ENCODE measurements at regions not wholly inside any gene's neighbourhood (a gene's known extent, or its start where the extent isn't known, plus 50 kb on each side); places are given as distances from the start of the nearest gene placed in this dataset.

DNA sequence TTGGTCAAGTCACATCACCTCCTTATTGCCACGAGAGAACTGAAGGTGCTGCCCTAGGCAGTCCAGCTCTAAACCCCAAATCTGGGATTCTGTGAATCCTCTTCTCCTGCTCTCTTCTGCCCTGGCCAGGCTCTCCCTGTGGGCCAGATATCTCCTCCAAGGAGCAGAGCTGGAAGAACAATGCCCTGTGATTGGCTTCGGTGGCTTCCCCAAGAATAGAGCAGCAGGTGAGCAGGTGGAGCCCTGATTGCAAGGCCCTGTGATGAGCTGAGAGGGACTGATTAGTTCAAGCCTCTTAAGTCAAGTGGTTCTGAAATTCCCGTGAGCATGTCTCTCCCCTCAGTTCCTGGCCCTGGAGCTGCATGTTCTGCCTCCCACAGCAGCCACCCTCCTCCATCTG lies 175.3 kb upstream of the BRINP1 start:
- TF ChIP-seq, protein P1, sequence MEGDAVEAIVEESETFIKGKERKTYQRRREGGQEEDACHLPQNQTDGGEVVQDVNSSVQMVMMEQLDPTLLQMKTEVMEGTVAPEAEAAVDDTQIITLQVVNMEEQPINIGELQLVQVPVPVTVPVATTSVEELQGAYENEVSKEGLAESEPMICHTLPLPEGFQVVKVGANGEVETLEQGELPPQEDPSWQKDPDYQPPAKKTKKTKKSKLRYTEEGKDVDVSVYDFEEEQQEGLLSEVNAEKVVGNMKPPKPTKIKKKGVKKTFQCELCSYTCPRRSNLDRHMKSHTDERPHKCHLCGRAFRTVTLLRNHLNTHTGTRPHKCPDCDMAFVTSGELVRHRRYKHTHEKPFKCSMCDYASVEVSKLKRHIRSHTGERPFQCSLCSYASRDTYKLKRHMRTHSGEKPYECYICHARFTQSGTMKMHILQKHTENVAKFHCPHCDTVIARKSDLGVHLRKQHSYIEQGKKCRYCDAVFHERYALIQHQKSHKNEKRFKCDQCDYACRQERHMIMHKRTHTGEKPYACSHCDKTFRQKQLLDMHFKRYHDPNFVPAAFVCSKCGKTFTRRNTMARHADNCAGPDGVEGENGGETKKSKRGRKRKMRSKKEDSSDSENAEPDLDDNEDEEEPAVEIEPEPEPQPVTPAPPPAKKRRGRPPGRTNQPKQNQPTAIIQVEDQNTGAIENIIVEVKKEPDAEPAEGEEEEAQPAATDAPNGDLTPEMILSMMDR (IDR thresholded peaks at IDR 0.05), result no peak
- ATAC-seq, result no peak

DNA sequence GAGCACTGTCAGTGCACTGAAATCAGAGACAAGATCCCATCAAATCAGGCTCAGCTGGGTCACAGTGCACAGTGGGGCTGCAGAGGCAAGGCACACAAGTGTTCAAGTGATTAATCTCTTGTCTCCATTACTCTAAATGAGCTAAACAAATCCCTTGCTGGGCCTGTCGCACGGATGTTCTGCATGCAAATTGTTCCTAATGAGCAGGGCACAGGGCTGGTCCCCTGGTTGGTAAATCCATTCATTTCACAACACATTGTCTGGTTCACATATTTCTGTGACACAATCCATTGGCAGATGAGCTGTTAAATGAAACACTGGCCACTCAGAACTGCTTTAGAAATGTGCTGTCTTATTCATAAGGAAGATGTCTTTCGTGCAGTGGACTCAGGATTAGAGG lies 167.9 kb upstream of the BRINP1 start:
- H3K36me3 ChIP-seq, result no peaks in the 10 kb centered on the region
- intact Hi-C loops (cut with DNase I), result no loop called here
- no peaks in the 10 kb centered on the region for H3K4me1 ChIP-seq
- DNase-seq, result no peak
- ATAC-seq, result no peak
- H3K4me3 ChIP-seq, result no peak overlapping the region
- no peaks in the 10 kb centered on the region for H3K9me3 ChIP-seq
- H3K27me3 ChIP-seq, result no peaks in the 10 kb centered on the region
- H3K27ac ChIP-seq, result no peak overlapping the region
- TF ChIP-seq, protein P1 (IDR thresholded peaks at IDR 0.05), result no peak

More for the DNA sequence above, 175.3 kb upstream of the BRINP1 start:
- Histone ChIP-seq H3K27ac (no peak overlapping the region), H3K4me3 (no peak overlapping the region), H3K4me1 (no peaks in the 10 kb centered on the region), H3K36me3 (no peaks in the 10 kb centered on the region), H3K9me3 (no peaks in the 10 kb centered on the region), H3K27me3 (no peaks in the 10 kb centered on the region)
- intact Hi-C loops (cut with DNase I), result no loop called here
- no peak for DNase-seq

DNA sequence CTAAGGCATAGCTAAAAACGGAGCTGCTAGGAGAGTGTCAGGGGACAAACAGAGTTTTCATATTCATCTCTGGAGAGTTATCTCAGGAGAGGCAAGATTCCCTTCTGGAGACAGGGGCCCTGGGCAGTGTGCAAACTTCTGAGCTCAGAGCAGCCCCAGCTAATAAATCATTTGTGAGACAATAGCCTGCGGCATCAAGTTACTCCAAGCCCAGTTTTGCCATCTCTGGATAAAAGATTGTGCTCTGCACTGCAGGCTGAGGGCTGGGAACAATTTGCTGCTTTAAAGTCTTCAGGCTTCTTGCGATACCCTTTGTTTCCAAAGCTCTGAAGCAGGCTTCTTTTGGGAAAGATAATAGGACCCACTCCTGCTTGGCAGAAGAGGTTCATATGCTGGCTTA lies 164.3 kb upstream of the BRINP1 start:
- Histone ChIP-seq H3K36me3 (no peaks in the 10 kb centered on the region), H3K4me1 (no peaks in the 10 kb centered on the region), H3K9me3 (no peaks in the 10 kb centered on the region), H3K4me3 (no peak overlapping the region), H3K27me3 (no peaks in the 10 kb centered on the region), H3K27ac (no peak overlapping the region)
- DNase-seq (no peak), ATAC-seq (no peak)
- intact Hi-C loops (cut with DNase I), result no loop called here
- TF ChIP-seq, protein P1 (IDR thresholded peaks at IDR 0.05), result no peak

DNA sequence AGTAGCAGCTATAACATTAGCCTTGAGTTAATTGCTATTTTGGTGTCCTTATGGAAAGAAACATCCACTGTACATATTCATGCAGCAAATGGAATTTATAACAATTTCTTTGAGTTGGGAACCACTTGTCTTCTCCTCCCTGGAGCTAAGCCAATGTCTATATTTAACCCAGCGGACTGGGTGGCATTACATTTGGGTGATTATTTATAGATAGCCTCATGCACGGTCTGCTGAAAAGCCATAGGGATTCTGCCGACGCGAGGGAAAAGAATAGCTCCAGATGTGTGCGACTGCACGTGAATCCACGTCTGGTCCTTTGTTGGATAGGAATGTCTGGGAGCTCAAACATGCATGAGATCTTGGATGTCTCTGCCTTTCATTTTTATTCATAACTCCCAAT lies 157.5 kb upstream of the BRINP1 start:
- Histone ChIP-seq H3K36me3 (no peaks in the 10 kb centered on the region), H3K9me3 (no peaks in the 10 kb centered on the region), H3K4me1 (no peaks in the 10 kb centered on the region), H3K4me3 (no peak overlapping the region), H3K27ac (no peak overlapping the region), H3K27me3 (no peaks in the 10 kb centered on the region)
- DNase-seq (no peak), ATAC-seq (no peak)
- TF ChIP-seq, protein P1 (IDR thresholded peaks at IDR 0.05), result no peak
- intact Hi-C loops (cut with DNase I), result no loop called here

DNA sequence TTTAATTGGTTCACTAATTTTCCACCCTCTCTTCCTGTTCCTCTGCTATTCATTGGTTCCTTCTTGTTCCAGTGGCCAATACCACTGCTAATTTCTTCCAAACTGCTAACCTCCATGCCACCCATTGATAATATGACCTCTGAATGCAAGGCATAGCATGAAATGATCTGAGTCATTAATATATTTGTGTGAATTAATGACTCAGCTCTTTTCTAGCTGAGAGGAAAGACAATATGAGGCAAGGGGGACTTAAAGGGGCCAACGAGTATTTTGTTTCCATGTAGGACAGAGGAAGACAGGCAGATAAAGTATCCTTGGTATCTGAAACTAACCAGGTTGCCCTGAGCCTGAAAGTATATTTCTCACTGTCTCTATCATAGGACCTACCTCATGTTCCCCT lies 154.3 kb upstream of the BRINP1 start:
- no peaks in the 10 kb centered on the region for H3K36me3 ChIP-seq
- no peaks in the 10 kb centered on the region for H3K9me3 ChIP-seq
- no peak overlapping the region for H3K4me3 ChIP-seq
- no peaks in the 10 kb centered on the region for H3K27me3 ChIP-seq
- intact Hi-C loops (cut with DNase I), result no loop called here
- H3K27ac ChIP-seq, result no peak overlapping the region
- ATAC-seq (no peak), DNase-seq (no peak)
- no peaks in the 10 kb centered on the region for H3K4me1 ChIP-seq
- TF ChIP-seq, protein P1 (IDR thresholded peaks at IDR 0.05), result no peak

DNA sequence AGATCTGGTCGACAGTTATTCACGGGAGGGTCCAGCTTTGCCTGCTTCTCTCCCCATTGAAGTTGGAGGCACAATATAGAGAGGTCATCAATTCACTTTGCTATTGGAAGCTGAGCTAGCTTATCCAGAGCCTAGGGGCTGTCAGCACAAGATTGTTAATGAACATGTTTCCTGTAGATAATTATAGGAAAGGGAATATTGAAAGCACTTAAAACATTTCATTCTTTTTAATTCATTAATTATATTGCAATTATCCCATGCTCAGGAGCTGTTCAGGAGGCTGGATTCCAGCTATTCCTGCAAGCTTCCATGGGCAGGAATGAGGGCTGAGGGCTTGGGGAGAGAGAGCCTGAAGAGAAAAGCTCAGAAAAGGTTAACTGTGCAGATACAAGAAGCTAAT lies 153.1 kb upstream of the BRINP1 start:
- TF ChIP-seq, protein P1 (IDR thresholded peaks at IDR 0.05), result no peak
- Histone ChIP-seq H3K27me3 (no peaks in the 10 kb centered on the region), H3K27ac (no peak overlapping the region), H3K9me3 (no peaks in the 10 kb centered on the region), H3K36me3 (no peaks in the 10 kb centered on the region), H3K4me3 (no peak overlapping the region), H3K4me1 (no peaks in the 10 kb centered on the region)
- ATAC-seq (no peak), DNase-seq (no peak)
- intact Hi-C loops (cut with DNase I), result no loop called here
